ENCODE measurements at regions not wholly inside any gene's neighbourhood (a gene's known extent, or its start where the extent isn't known, plus 50 kb on each side); places are given as distances from the start of the nearest gene placed in this dataset.

- H3K27me3 ChIP-seq: no peaks in the 10 kb centered on the region
- peaks cover 0 to 12% (median 9%) of the 10 kb centered on the region in 11 experiments; a peak in 13 of 22 replicates for H3K9me3 ChIP-seq (replicated peaks in 1 of 11)
- no peak for TF ChIP-seq Cebpa-rat (IDR thresholded peaks at IDR 0.05)
- no peaks in the 10 kb centered on the region for H3K36me3 ChIP-seq
- H3K9ac ChIP-seq: no peak overlapping the region
- H3K4me1 ChIP-seq: peaks cover 3 to 21% (median 7%) of the 10 kb centered on the region in 10 experiments; a peak in 18 of 20 replicates
- H4K20me1 ChIP-seq: no peaks in the 10 kb centered on the region; a peak in 2 of 22 replicates
- peak overlapping the region in 2 of 11 experiments; percentile 19 to 39; a peak in 2 of 22 replicates for H3K27ac ChIP-seq
- H3K4me2 ChIP-seq: peak overlapping the region in 3 of 11 experiments; percentile 13 to 57 (median 56); a peak in 5 of 22 replicates
- no peak overlapping the region for H3K4me3 ChIP-seq
Observed at GRCh38 chr10:78556705-78557432, 511.9 kb upstream of the ZMIZ1 start.

DNA sequence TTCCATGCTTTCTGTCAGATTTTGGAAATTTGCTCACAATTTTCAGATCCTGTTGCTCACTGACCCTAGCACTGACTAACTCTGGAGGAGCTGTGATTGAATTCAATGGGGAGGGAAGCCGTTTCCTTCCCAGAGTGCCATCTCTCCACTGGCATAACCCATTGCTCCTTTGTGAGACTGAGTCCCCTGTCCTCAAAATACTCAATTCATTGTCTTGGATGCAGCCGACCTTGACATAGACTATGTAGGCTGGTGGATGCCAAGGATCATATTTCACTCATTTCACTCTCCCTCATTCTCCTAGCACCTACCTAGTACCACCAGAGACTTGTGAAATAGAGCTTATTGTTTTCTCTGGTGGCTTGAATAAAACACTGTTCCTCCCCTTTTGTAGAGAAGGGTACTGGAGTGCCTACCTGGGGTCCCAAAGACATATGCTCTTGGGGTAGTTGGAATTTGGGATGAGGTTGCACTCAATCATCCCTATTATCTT, 511.3 kb upstream of the ZMIZ1 start:
- Histone ChIP-seq H3K9me3 (replicated peaks in 1 of 11) (peaks cover 0 to 12% (median 9%) of the 10 kb centered on the region in 11 experiments; a peak in 13 of 22 replicates), H3K4me3 (no peak overlapping the region), H4K20me1 (no peaks in the 10 kb centered on the region; a peak in 2 of 22 replicates), H3K27me3 (peaks cover 0 to 2% (median 0%) of the 10 kb centered on the region in 11 experiments; a peak in 1 of 22 replicates), H3K27ac (no peak overlapping the region), H3K4me2 (peak overlapping the region in 2 of 11 experiments; percentile 56 to 57; a peak in 4 of 22 replicates), H3K9ac (no peak overlapping the region), H3K4me1 (peaks cover 0 to 19% (median 2%) of the 10 kb centered on the region in 10 experiments; a peak in 6 of 20 replicates), H3K36me3 (no peaks in the 10 kb centered on the region)
- no peak for TF ChIP-seq Cebpa-rat (IDR thresholded peaks at IDR 0.05)

GRCh38 chr10:78559661-78560340, 509.0 kb upstream of the ZMIZ1 start:
- no peaks in the 10 kb centered on the region for H3K36me3 ChIP-seq
- no peak overlapping the region for H3K9ac ChIP-seq
- 0 out of 22 replicates have a peak overlapping the region, but pooled peaks of 1 of the 11 experiments have one; percentile 12 for H3K4me2 ChIP-seq
- no peak for TF ChIP-seq Cebpa-rat (IDR thresholded peaks at IDR 0.05)
- peaks cover 0 to 19% (median 0%) of the 10 kb centered on the region in 10 experiments; a peak in 5 of 20 replicates for H3K4me1 ChIP-seq
- H3K27ac ChIP-seq: no peak overlapping the region
- H4K20me1 ChIP-seq: no peaks in the 10 kb centered on the region; a peak in 1 of 22 replicates
- no peak overlapping the region for H3K4me3 ChIP-seq
- H3K27me3 ChIP-seq: peaks cover 0 to 7% (median 0%) of the 10 kb centered on the region in 11 experiments; a peak in 1 of 22 replicates
- no peaks in the 10 kb centered on the region for H3K9me3 ChIP-seq (replicated peaks in 1 of 11)

GRCh38 chr10:78560341-78560688, 508.5 kb upstream of the ZMIZ1 start:
- H3K9me3 ChIP-seq (replicated peaks in 1 of 11): no peaks in the 10 kb centered on the region
- peaks cover 0 to 19% (median 0%) of the 10 kb centered on the region in 10 experiments; a peak in 5 of 20 replicates for H3K4me1 ChIP-seq
- no peaks in the 10 kb centered on the region; a peak in 1 of 22 replicates for H4K20me1 ChIP-seq
- no peak overlapping the region for H3K9ac ChIP-seq
- no peaks in the 10 kb centered on the region for H3K36me3 ChIP-seq
- H3K27ac ChIP-seq: no peak overlapping the region
- no peak overlapping the region for H3K4me2 ChIP-seq
- H3K27me3 ChIP-seq: peaks cover 0 to 7% (median 0%) of the 10 kb centered on the region in 11 experiments; a peak in 1 of 22 replicates
- H3K4me3 ChIP-seq: no peak overlapping the region
- no peak for TF ChIP-seq Cebpa-rat (IDR thresholded peaks at IDR 0.05)

DNA sequence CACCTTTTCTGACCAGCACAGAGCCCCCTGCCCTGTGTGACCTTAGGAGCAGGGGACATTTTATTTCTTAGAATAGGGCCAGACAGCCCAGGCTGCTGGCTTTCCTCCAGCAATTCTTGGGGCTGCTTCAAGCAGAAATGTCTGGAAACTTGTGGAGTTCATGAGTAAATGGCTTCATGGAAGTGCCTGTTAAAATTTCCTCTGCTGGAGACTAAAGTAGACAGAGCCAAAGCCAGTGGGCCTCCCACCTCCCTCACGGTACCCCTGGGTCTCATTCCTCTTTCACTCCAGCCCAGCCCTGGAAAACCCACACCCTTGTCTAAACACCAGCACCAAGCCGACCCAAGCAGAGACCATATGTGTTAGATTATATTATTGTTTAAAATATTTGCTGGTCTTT, 505.5 kb upstream of the ZMIZ1 start:
- Histone ChIP-seq H3K4me2 (no peak overlapping the region), H3K27me3 (peaks cover 0 to 7% (median 0%) of the 10 kb centered on the region in 11 experiments; a peak in 1 of 22 replicates), H4K20me1 (no peaks in the 10 kb centered on the region; a peak in 1 of 22 replicates), H3K27ac (no peak overlapping the region), H3K4me1 (peaks cover 0 to 7% (median 0%) of the 10 kb centered on the region in 10 experiments; a peak in 5 of 20 replicates), H3K9me3 (replicated peaks in 1 of 11) (no peaks in the 10 kb centered on the region), H3K4me3 (no peak overlapping the region), H3K9ac (no peak overlapping the region), H3K36me3 (no peaks in the 10 kb centered on the region)
- no peak for TF ChIP-seq Cebpa-rat (IDR thresholded peaks at IDR 0.05)

DNA sequence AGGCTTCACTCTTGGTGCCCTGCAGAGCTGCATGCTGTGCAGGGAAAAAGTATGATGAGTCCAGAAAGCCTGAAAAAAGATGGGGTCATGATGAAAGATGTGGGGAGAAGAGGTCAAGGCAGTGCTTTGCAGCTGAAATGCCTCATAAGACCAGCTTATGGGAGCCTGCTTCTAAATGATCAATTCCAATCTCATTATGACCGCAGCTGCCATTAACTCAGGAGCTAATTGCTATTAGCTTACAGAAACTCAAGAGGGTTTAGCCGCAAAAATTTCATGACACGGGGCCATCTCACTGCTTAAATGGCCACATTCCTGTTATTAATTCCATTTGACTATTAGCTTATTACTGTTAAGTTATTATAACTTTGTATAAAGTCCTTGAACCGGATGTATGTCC, 502.9 kb upstream of the ZMIZ1 start:
- Histone ChIP-seq H3K36me3 (no peaks in the 10 kb centered on the region), H3K4me3 (no peak overlapping the region), H4K20me1 (no peaks in the 10 kb centered on the region; a peak in 1 of 22 replicates), H3K27me3 (peaks cover 0 to 7% (median 0%) of the 10 kb centered on the region in 11 experiments; a peak in 1 of 22 replicates), H3K27ac (no peak overlapping the region), H3K9ac (no peak overlapping the region), H3K9me3 (replicated peaks in 1 of 11) (no peaks in the 10 kb centered on the region), H3K4me1 (peaks cover 0 to 21% (median 0%) of the 10 kb centered on the region in 10 experiments; a peak in 6 of 20 replicates), H3K4me2 (no peak overlapping the region)
- TF ChIP-seq Cebpa-rat (IDR thresholded peaks at IDR 0.05): no peak

DNA sequence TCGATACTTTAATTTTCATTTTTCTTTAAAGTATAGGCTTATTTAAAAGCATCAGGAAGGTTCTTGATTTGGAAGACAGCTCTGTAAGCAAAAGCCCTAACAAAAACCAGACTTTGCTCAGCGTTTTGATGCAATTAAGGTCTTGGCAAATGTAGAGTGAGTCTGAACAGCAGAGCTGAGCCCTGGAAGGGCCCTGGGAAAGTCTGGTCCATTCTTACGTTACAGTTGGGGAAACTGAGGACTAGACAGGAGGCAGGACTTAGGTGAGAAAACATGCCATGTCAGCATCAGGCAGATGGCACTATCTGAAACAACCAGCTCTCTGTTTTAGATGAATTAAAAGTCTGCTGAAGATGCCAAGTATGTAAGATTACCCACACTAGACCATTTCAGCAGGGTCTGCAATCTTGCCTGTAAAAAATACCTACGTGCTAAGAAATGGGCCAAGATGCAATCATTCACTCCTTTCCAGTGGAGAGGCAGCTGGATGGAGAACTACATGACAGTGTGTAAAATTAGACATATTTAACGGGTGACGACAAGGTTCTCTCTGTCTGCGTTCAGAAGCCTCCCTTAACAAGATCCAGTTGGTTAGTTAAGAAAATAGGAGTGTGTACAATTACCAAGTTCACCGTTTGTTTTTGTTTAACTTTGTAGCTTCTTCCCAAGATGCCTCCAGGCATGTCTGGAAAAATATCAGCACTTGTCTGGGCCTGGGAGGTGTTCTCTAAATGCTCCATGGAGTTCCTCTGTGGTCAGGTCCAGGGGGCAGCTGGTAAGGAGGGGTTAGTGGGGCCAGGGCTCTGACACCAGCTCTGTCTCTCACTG, 502.3 kb upstream of the ZMIZ1 start:
- Histone ChIP-seq H3K27me3 (peaks cover 0 to 7% (median 0%) of the 10 kb centered on the region in 11 experiments; a peak in 1 of 22 replicates), H3K4me2 (no peak overlapping the region), H3K4me3 (no peak overlapping the region)

DNA sequence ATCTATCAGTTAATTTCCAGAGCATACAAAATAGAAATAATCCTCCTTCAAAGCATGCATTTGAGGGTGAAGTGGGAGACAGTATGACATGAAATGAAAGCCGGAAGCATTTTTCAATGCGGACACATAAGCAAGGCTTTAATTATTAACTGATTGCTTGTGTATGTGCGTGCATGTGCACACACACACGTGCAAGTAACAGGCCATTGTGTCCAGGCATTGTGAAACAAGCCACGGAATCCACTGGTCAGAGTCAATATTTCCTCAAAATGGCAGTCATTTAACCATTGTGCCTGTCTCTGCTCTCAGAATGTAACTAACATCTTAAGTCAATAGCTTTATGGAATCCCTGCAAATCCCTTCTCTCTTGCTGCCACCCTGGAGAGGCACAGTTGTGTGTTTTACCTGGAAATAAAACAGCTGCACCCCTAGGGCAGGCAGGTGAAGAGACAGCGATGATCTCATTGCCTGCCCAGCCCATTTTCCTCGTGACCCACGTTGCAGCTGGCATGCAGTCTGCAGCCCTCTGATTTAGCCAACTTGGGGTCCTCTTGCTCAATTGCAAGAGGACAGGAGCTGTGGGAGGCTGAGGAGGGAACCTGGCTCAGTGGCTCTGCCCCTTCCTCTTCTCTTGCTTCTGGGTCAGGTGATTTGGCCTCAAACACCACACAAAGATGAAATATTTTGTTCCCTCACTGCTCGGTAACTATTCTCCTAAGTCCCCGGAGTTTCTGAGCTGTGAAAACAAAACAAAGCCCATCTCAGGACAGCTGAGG, 500.9 kb upstream of the ZMIZ1 start:
- no peaks in the 10 kb centered on the region for H3K36me3 ChIP-seq
- H3K9ac ChIP-seq: no peak overlapping the region
- peak overlapping the region in 2 of 11 experiments; percentile 23 to 30; a peak in 4 of 22 replicates for H3K4me2 ChIP-seq
- H3K9me3 ChIP-seq (replicated peaks in 1 of 11): no peaks in the 10 kb centered on the region
- no peak for TF ChIP-seq Cebpa-rat (IDR thresholded peaks at IDR 0.05)
- peaks cover 0 to under 1% (median 0%) of the 10 kb centered on the region in 11 experiments; a peak in 1 of 22 replicates for H3K27me3 ChIP-seq
- H3K4me3 ChIP-seq: no peak overlapping the region
- H4K20me1 ChIP-seq: no peaks in the 10 kb centered on the region
- peaks cover 0 to 21% (median 0%) of the 10 kb centered on the region in 10 experiments; a peak in 6 of 20 replicates for H3K4me1 ChIP-seq
- H3K27ac ChIP-seq: no peak overlapping the region

More for the DNA sequence above, 502.3 kb upstream of the ZMIZ1 start:
- Histone ChIP-seq H3K9ac (no peak overlapping the region), H3K9me3 (replicated peaks in 1 of 11) (no peaks in the 10 kb centered on the region), H3K27ac (no peak overlapping the region), H3K4me1 (peaks cover 0 to 21% (median 0%) of the 10 kb centered on the region in 10 experiments; a peak in 6 of 20 replicates), H4K20me1 (no peaks in the 10 kb centered on the region; a peak in 1 of 22 replicates), H3K36me3 (no peaks in the 10 kb centered on the region)
- no peak for TF ChIP-seq Cebpa-rat (IDR thresholded peaks at IDR 0.05)

All from BLaER1 treated with 17β-estradiol and CSF1 and Interleukin-3, amounts not matched to agents 10 nM and 100 nM (cell line).